Right kidney (tissue), 1 donor: ENCODE measurements at regions not wholly inside any gene's neighbourhood (a gene's known extent, or its start where the extent isn't known, plus 50 kb on each side); places are given as distances from the start of the nearest gene placed in this dataset.
"Not testable (repeated sequence)": the region's sequence is repeated elsewhere in the genome, so short reads cannot be mapped to it uniquely, and the experiment has no call there.

Source experiments
- DNase-seq: peaks from one replicate; pipeline ENCODE4 v3.0.0-alpha.2; 2016

DNA sequence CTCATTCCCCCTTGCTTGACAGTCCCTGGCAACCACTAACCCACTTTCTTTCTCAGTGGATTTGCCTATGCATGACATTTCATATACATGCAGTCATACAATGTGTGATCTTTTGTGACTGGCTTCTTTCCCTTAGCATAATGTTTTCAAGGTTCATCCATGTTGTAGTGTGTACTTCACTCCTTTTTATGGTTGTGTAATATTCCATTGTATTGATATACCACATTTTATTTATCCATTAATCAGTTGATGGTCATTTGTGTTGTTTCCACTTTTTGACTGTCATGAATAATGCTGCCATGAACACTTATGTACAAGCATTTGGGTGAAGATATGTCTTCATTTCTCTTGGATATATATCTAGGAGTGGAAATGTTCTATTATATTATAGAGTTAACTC lies 127.7 kb upstream of the GRIK3 start:
- no peak for DNase-seq

DNA sequence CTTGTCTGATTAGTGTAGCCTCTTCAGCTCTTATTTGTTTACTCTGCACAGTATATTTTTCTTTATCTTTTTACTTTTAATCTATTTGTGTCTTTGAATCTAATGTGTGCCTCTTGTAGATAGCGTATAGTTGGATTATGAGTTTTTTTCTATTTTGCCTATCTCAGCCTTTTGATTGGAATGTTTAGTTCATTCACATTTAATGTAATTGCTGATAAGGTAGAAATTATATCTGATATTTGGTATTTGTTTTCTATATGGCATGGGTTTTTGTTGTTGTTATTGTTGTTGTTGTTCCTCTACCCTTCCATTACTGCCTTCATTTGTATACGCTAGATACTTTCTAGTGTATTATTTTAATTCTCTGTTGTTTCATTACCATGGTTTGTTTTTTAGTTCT lies 131.7 kb upstream of the GRIK3 start:
- DNase-seq, result no peak

- no peak for DNase-seq
These were observed 133.2 kb upstream of the GRIK3 start for GRCh38 chr1:37167479-37167878.

DNA sequence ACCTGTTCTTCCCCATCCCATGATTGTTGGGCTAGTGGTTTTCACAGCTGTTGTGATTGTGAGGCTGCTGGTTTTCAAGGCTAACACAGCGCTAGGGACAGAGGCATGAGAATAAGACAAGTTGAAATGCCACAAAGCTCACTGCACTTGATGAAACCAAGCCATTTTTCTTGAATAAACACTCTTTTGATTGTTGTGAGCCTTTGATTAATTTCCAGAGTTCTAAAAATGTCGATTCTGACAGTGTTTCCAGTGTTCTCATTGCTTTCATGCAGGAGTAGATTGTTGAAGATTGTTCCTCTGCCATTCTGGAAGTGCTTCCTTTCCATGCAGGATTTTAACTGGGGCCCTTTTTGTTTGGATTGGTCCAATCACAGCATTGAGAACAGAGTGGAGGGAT lies 134.9 kb upstream of the GRIK3 start:
- no peak for DNase-seq

DNA sequence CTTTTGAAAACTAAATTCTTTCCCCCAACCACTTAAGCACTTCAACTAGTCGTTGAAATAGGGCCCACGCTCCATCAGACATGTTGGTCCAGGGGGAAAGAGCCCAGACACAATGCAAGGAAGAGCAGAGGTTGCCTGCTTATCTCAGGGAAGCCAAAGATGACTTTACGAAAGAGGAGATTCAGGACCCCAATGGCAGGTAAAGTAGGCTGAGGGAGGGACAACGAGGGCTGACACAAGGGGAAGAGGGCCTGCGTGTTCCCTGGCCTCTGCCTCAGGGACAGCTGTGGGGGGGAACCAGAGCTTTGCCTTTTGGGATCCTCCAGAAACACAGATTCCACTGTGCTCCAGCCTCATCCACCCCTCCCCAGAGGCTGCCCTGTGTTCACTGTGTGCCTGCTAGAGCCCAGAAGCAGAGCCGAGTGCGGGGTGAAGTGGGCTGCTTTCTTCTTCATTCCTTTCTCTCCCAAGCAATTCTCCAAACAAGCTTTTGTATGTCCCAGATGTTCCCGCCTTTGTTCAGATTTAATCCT lies 135.5 kb upstream of the GRIK3 start:
- no peak for DNase-seq

GRCh38 chr1:37171691-37172090 lies 137.4 kb upstream of the GRIK3 start:
- no peak for DNase-seq

GRCh38 chr1:37174341-37174740 lies 140.0 kb upstream of the GRIK3 start:
- no peak for DNase-seq

GRCh38 chr1:37174876-37175275 lies 140.6 kb upstream of the GRIK3 start:
- no peak for DNase-seq

DNA sequence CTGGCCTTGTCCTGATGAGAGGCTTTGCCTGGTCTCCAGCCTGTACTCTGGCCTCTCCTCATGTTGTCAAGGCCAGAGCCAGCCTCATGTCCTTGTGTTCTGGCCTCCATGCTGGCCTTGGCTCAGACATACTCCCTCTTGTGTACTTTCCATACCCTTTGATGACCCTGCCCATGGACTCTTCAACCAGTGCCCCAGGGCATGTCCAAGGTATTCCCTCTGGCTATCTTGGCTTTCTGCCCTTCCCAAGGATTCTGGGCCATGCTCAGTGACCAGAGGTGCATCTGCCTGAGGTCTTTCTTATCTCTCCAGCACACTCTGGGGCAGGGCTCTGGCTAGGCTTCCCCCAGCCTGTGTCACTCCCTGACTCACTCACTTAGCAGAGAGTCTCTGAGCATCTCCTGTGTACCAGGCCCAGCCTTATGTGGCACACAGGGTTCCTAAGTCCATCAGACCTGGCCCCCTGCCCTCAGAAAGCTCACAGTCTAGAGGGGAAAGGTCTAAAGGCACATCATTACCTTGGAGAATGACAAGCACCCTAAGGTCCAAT lies 141.4 kb upstream of the GRIK3 start:
- no peak for DNase-seq

- no peak for DNase-seq
These were observed 142.0 kb upstream of the GRIK3 start for GRCh38 chr1:37176269-37176668.

DNA sequence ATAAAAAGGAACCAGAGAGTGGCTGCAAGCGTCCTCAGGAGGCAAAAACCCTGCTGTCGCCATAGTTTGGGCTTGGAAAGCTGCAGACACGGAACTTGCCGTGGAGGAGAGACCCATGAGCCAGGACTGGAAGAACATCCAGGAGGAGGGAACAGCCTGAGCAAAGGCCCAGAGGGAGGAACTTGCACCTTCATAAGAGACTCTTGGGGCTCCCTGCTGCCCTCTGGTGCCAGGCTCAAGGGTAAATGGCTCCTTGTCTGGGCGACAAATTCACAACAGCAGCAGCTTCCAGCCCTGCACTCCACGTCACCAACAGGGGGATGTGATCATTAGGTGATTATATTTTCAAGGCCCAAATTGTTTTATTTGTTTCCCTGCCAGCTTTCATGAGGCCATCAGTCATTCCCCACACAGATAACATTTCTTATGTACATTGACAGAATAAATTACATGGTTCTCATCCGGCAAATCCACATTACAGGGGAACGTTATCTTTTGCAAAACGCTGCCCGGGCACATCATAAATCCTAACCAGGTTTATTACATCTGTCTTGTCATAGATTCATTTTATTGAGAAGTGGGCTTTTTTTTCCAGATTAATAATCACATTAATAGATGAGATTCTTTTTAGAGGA lies 143.0 kb upstream of the GRIK3 start:
- no peak for DNase-seq

DNA sequence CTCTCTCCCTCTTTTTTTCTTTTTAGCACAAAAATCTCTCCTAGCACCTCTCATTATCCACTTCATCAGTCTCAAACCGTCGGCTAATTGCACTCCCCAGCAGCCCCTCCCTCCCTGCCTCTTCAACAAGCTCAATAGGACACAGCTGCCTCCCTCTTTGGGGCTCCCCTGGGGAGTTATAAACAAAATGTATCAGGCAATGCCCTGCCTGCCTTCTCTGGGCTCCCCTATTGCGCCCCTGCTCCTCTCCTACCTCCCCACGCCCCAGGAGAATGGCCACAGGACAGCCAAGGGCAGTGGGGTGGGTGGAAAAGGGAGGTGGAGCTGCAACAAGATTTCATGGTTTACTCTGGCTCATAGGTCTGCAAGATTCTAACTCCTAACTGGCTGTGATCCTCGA lies 147.1 kb upstream of the GRIK3 start:
- no peak for DNase-seq

DNA sequence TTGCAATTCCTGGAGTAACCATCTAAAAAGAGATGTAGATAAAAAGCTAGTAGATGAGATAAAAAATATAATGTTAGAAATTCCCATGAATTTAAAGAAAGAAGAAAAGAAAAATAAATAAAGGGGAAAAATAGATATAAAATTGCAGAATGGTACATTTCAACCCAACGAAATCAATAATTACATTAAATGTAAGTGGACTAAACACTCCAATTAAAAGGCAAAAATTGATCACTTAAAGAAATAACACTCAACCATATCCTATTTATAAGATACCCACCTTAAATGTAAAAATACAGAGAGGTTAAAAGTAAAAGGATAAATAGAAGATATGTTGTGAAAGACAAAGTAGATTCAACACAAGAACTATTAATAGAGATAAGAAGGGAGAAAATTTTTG lies 150.5 kb upstream of the GRIK3 start:
- DNase-seq, result no peak

GRCh38 chr1:37186246-37186756 lies 152.0 kb upstream of the GRIK3 start:
- no peak for DNase-seq

DNA sequence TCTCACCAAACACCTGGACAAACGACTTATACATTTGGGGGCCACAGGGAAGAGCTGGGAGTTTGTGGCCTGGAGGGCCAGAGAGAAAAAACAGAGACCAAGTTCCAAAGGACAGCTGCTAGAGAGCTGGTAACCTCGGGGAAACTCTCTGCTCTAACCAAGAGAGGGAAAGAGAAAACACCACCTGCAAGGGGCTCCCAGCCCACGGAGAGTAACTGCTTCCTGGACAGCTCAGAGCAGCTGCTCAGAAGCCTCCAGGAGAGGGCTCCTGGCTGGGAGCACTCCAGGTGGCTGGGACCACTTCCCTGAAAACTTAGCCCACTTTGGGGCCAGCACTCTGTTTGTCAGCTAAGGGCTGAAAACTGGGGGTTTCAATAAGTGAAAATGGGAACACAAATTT lies 154.8 kb upstream of the GRIK3 start:
- no peak for DNase-seq

GRCh38 chr1:37197411-37197810 lies 163.1 kb upstream of the GRIK3 start:
- DNase-seq, result no peak

GRCh38 chr1:37214305-37214704 lies 180.0 kb upstream of the GRIK3 start:
- DNase-seq, result not testable (repeated sequence)

- no peak for DNase-seq
These were observed 199.3 kb upstream of the GRIK3 start for GRCh38 chr1:37233606-37234005.

- DNase-seq, result no peak
These were observed 200.7 kb upstream of the GRIK3 start for GRCh38 chr1:37234941-37235418.

GRCh38 chr1:37237948-37238347 lies 203.6 kb upstream of the GRIK3 start:
- no peak for DNase-seq

- DNase-seq, result no peak
These were observed 204.3 kb upstream of the GRIK3 start for GRCh38 chr1:37238364-37239224.

- DNase-seq, result no peak
These were observed 205.0 kb upstream of the GRIK3 start for GRCh38 chr1:37239225-37239740.

DNA sequence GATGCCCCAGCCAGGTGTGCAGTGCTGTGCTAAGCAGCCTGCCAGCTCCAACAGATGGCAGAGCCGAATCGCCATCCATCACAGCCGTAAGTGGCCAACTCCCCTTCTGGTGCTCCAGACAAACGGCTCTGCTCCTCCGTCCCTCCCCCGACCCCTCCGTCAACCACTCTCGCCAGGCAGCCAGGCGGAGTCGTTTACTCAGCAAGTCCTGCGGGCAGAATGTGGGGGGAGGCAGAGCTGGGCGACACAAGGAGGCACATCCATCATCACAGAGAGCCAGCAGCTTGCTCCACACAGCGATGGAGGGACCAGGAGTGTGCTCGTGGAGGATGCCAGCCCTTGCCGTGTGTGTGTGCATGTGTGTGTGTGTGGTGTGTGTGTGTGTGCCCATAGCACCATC lies 206.6 kb upstream of the GRIK3 start:
- no peak for DNase-seq
